Fibroblast of lung (primary cell): ENCODE measurements at regions not wholly inside any gene's neighbourhood (a gene's known extent, or its start where the extent isn't known, plus 50 kb on each side); places are given as distances from the start of the nearest gene placed in this dataset.

Source experiments
- DNase-seq, 2 donors: peaks; one replicate each; pipeline versions ENCODE4 v3.0.0 to v3.0.0-alpha.2; 2010; ENCODE audit warnings: low read depth in 2 of 2
- H2AFZ ChIP-seq: 2 replicates; pipeline ENCODE4 v1.5.1; 2012; ENCODE audit warnings: low read length, control low read depth, inconsistent platforms
- H3K27ac ChIP-seq: 2 replicates; pipeline ENCODE4 v1.5.1; 2011; ENCODE audit warnings: low read length, control low read depth; ENCODE audit not compliant: insufficient read depth
- H3K27me3 ChIP-seq: 2 replicates; pipeline ENCODE4 v1.5.1; 2011; ENCODE audit warnings: mild to moderate bottlenecking, low read length; ENCODE audit not compliant: control insufficient read depth, insufficient read depth
- H3K36me3 ChIP-seq: 2 replicates; pipeline ENCODE4 v1.5.1; 2011; ENCODE audit warnings: low read length; ENCODE audit not compliant: control insufficient read depth, insufficient read depth
- H3K4me1 ChIP-seq: 2 replicates; pipeline ENCODE4 v1.5.1; 2011; ENCODE audit warnings: low read length; ENCODE audit not compliant: control insufficient read depth, insufficient read depth; ENCODE audit errors: extremely low read depth
- H3K4me2 ChIP-seq: 2 replicates; pipeline ENCODE4 v1.5.1; 2011; ENCODE audit warnings: low read length, control low read depth; ENCODE audit not compliant: insufficient read depth; ENCODE audit errors: extremely low read depth
- H3K4me3 ChIP-seq, 4 experiments: fragments of 200-600 bp in 1 of 4; sonication (generic) in 1 of 4; replicated peaks in 1 of 4; 2 replicates each; pipeline ENCODE4 v1.5.1; 2011 to 2016; ENCODE audit warnings: low read length in 4 of 4, low read depth in 3 of 4, mild to moderate bottlenecking in 3 of 4, control low read depth in 2 of 4, inconsistent platforms in 1 of 4, mixed read lengths in 1 of 4; ENCODE audit not compliant: insufficient read depth in 1 of 4; ENCODE audit errors: control extremely low read depth in 1 of 4
- H3K79me2 ChIP-seq: 2 replicates; pipeline ENCODE4 v1.5.1; 2012; ENCODE audit warnings: mild to moderate bottlenecking, low read length, inconsistent platforms; ENCODE audit not compliant: control insufficient read depth, insufficient read depth
- H3K9ac ChIP-seq: 2 replicates; pipeline ENCODE4 v1.5.1; 2011; ENCODE audit warnings: mild to moderate bottlenecking, low read length, control low read depth; ENCODE audit not compliant: insufficient read depth
- H3K9me3 ChIP-seq: 2 replicates; pipeline ENCODE4 v1.5.1; 2012; ENCODE audit warnings: low read depth, low read length; ENCODE audit not compliant: control insufficient read depth, insufficient read depth
- H4K20me1 ChIP-seq: 2 replicates; pipeline ENCODE4 v1.5.1; 2011; ENCODE audit warnings: low read length; ENCODE audit not compliant: control insufficient read depth, insufficient read depth; ENCODE audit errors: extremely low read depth
- EZH2 ChIP-seq: IDR thresholded peaks from 2 replicates; pipeline ENCODE4 v1.5.1; 2012; ENCODE audit warnings: low read length, control low read depth, mild to moderate bottlenecking; ENCODE audit errors: missing control alignments
- TF ChIP-seq, protein P1 (sequence below), 2 donors: IDR thresholded peaks in 1 of 2; conservative IDR thresholded peaks in 1 of 2; 1 replicate in 1 of 2; 2 replicates in 1 of 2; pipeline ENCODE4 v1.5.1; 2011 to 2012; ENCODE audit warnings: low read length in 2 of 2, control low read depth in 1 of 2, inconsistent platforms in 1 of 2, low read depth in 1 of 2, mild to moderate bottlenecking in 1 of 2

- H3K4me3 ChIP-seq = no peak overlapping the region
- no peaks in the 10 kb centered on the region for H3K4me1 ChIP-seq
- no peak for DNase-seq
- H3K9ac ChIP-seq = no peak overlapping the region
- no peaks in the 10 kb centered on the region for H3K27me3 ChIP-seq
- no peaks in the 10 kb centered on the region for H4K20me1 ChIP-seq
- no peak overlapping the region for H3K4me2 ChIP-seq
- H3K9me3 ChIP-seq = no peaks in the 10 kb centered on the region
- H2AFZ ChIP-seq = no peak overlapping the region
- no peak overlapping the region for H3K27ac ChIP-seq
- no peaks in the 10 kb centered on the region for H3K36me3 ChIP-seq
- TF ChIP-seq, protein P1, sequence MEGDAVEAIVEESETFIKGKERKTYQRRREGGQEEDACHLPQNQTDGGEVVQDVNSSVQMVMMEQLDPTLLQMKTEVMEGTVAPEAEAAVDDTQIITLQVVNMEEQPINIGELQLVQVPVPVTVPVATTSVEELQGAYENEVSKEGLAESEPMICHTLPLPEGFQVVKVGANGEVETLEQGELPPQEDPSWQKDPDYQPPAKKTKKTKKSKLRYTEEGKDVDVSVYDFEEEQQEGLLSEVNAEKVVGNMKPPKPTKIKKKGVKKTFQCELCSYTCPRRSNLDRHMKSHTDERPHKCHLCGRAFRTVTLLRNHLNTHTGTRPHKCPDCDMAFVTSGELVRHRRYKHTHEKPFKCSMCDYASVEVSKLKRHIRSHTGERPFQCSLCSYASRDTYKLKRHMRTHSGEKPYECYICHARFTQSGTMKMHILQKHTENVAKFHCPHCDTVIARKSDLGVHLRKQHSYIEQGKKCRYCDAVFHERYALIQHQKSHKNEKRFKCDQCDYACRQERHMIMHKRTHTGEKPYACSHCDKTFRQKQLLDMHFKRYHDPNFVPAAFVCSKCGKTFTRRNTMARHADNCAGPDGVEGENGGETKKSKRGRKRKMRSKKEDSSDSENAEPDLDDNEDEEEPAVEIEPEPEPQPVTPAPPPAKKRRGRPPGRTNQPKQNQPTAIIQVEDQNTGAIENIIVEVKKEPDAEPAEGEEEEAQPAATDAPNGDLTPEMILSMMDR (conservative IDR thresholded peaks at IDR 0.05 in 1 of 2, IDR thresholded peaks at IDR 0.05 in 1 of 2; ENCODE audit: low read depth in 1 of 2, low read length in 2 of 2) = no peak
- TF ChIP-seq EZH2 = no peak
- H3K79me2 ChIP-seq = no peaks in the 10 kb centered on the region
Measured at GRCh38 chr20:60732322-60732721, 519.7 kb upstream of the CDH4 start.

DNA sequence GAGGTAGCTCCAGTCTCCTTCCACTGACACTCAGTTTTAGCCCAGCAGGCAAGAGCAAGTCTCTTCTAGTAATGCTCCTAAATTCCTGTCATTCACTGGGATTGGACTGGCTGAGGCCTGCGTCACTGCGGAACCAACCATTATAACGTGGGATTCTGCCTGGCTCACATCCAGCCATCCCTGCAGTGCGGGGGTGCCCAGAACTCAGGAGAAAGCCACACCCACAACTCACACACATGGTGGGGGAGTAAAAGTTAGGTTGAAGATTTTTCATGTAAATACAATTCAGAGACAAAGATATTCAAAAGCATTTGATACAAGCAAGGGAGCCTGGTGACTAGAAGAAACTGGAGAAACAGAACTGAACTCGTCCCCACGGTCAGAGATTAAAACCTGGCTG lies 504.0 kb upstream of the CDH4 start:
- Histone ChIP-seq H3K9ac (no peak overlapping the region), H2AFZ (no peak overlapping the region), H3K27ac (no peak overlapping the region), H3K27me3 (no peaks in the 10 kb centered on the region), H3K4me3 (no peak overlapping the region), H3K9me3 (no peaks in the 10 kb centered on the region), H3K79me2 (no peaks in the 10 kb centered on the region), H3K4me1 (no peaks in the 10 kb centered on the region), H3K4me2 (no peak overlapping the region), H3K36me3 (no peaks in the 10 kb centered on the region), H4K20me1 (no peaks in the 10 kb centered on the region)
- TF ChIP-seq EZH2 = no peak
- TF ChIP-seq, protein P1 (conservative IDR thresholded peaks at IDR 0.05 in 1 of 2, IDR thresholded peaks at IDR 0.05 in 1 of 2; ENCODE audit: low read depth in 1 of 2, low read length in 2 of 2) = no peak
- no peak for DNase-seq

DNA sequence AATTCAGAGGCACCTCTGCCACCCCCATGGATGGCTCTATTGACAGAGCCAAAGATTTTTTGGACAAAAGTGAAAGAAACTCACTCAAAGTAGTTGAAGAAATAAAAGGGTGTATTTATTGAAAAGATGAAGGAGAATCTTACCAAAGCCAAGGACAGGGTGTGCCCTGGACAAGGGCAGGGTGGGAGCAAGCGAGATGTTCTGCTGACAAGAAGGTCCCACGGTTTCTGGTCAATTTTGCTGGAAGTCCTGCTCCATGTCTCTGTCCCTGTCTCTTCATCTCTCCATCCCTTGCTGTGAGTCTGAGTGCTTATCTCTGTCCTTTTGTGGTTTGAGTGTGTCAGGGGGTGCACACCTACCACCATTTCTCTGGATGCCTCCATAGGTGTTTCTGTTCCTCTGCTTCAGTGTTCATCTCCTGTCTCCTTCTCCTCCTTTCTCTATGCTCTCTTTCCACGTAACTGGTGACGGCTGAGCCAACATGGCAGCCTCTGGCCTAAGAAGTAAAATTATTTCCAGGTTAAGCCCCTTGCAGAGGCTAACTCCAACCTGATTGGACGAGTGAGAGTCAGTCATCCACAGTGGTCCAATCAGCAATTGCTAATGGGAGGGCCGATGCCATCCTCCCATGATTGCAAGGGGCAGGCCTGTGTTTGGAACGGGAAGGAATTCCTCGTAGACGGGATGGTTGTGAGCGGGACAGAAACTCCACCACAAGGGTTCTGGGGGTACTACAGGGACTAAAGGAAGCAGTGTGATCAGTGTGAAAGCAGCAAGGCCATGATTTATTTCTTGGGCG lies 502.1 kb upstream of the CDH4 start:
- no peak overlapping the region for H3K27ac ChIP-seq
- no peak overlapping the region for H3K4me3 ChIP-seq
- TF ChIP-seq, protein P1 (conservative IDR thresholded peaks at IDR 0.05 in 1 of 2, IDR thresholded peaks at IDR 0.05 in 1 of 2; ENCODE audit: low read depth in 1 of 2, low read length in 2 of 2) = no peak
- TF ChIP-seq EZH2 = no peak
- DNase-seq = no peak
- H3K9ac ChIP-seq = no peak overlapping the region
- H3K36me3 ChIP-seq = no peaks in the 10 kb centered on the region
- H3K79me2 ChIP-seq = no peaks in the 10 kb centered on the region
- H3K4me2 ChIP-seq = no peak overlapping the region
- H2AFZ ChIP-seq = no peak overlapping the region
- no peaks in the 10 kb centered on the region for H3K27me3 ChIP-seq
- H4K20me1 ChIP-seq = no peaks in the 10 kb centered on the region
- no peaks in the 10 kb centered on the region for H3K9me3 ChIP-seq
- no peaks in the 10 kb centered on the region for H3K4me1 ChIP-seq
